Astrocyte of the spinal cord (primary cell): ENCODE measurements at regions not wholly inside any gene's neighbourhood (a gene's known extent, or its start where the extent isn't known, plus 50 kb on each side); places are given as distances from the start of the nearest gene placed in this dataset.
"Not testable (repeated sequence)": the region's sequence is repeated elsewhere in the genome, so short reads cannot be mapped to it uniquely, and the experiment has no call there.

ENCODE experiments used
- DNase-seq: peaks from one replicate; pipeline ENCODE4 v3.0.0; 2011; ENCODE audit warnings: low read depth, low spot score
- H3K4me3 ChIP-seq: 2 replicates; pipeline ENCODE4 v1.5.1; 2011; ENCODE audit warnings: low read depth, mild to moderate bottlenecking, low read length, moderate library complexity
- CTCF ChIP-seq: IDR thresholded peaks from 2 replicates; pipeline ENCODE4 v1.5.1; 2012; ENCODE audit warnings: low read depth, mild to moderate bottlenecking, low read length, inconsistent platforms
- in situ Hi-C: cut with HindIII; loops from 2 replicates; pipeline ENCODE4 v1.10.0; 2017; ENCODE audit warnings: low sequenced_read_pairs

- H3K4me3 ChIP-seq: no peak overlapping the region
- TF ChIP-seq CTCF: no peak
- no peak for DNase-seq
- in situ Hi-C loops: no loop called here
Observed at GRCh38 chr14:82785756-82786482, 1252.3 kb upstream of the SEL1L start.

- TF ChIP-seq CTCF: no peak
- in situ Hi-C loops: no loop called here
- H3K4me3 ChIP-seq: no peak overlapping the region
- DNase-seq: no peak
Observed at GRCh38 chr14:82786483-82786880, 1252.8 kb upstream of the SEL1L start.

GRCh38 chr14:82796086-82796485, 1262.4 kb upstream of the SEL1L start:
- no peak for TF ChIP-seq CTCF
- DNase-seq: no peak
- no peak overlapping the region for H3K4me3 ChIP-seq
- in situ Hi-C loops: no loop called here

- in situ Hi-C loops: no loop called here
- H3K4me3 ChIP-seq: no peak overlapping the region
Observed at GRCh38 chr14:82798276-82798675, 1264.6 kb upstream of the SEL1L start.

DNA sequence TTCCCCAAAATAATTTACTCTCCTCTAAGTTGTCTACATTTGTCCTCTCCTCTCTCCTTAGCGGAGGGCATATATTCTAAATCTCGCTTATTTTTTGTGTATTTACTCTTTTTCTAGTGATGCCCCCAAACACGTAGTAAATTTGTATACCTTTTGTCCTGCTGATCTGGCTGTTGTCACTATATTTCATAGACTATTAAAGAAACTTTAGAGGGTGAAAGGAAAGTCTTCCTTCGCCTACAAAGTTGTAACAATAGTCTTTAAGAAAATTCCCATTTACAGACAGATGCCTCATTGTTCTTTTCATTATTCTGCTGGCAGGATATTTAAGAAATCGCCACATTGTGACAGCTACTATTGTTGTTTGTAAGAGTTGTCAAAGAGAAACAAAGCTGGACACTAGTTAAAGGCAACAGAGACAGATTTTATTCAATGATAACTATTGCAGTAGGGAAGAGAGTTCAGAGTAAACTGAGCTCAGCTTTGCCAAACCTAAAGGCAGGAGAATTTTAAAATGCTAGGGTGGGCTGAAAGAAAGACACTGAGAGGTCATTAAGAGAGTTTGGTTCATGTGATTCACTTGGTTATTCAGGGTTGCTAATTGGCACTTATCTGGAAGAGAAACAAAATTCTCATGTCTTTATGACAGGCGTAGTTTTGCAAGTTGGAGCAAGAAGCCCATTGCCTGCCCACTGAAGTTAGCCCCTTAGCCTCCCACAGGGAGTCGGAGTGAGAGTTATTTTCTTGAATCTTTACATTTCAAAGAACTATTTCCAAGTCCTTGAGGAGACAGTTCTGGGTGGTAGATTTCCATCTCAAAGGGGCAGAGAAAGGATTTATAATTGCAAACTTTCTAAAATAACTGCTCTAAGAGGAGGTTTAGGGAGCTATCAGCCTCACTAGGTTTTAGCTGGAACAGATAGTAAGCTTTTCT, 1272.5 kb upstream of the SEL1L start:
- in situ Hi-C loops: no loop called here
- no peak overlapping the region for H3K4me3 ChIP-seq
- no peak for DNase-seq
- no peak for TF ChIP-seq CTCF

More at GRCh38 chr14:82798276-82798675, 1264.6 kb upstream of the SEL1L start:
- no peak for DNase-seq
- TF ChIP-seq CTCF: no peak

DNA sequence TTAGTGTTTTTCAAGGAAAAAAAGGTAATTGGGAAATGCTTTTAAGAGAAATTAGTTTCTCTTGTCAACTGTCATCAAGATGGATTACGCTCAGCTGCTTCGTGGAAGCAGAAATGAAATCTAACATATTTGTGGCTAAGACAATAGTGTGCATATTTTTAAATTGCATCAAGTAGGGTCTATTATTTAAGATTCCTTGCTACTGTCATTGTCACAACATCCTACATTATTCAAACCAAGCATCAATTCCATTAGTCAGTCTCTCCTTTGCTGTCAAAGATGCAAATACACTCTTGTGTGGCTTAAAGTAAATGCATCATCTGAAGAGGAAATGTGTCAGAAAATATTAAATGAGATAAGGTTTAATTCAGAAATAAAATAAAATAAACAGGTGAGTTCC, 1277.6 kb upstream of the SEL1L start:
- no peak for TF ChIP-seq CTCF
- H3K4me3 ChIP-seq: no peak overlapping the region
- in situ Hi-C loops: no loop called here
- DNase-seq: no peak

DNA sequence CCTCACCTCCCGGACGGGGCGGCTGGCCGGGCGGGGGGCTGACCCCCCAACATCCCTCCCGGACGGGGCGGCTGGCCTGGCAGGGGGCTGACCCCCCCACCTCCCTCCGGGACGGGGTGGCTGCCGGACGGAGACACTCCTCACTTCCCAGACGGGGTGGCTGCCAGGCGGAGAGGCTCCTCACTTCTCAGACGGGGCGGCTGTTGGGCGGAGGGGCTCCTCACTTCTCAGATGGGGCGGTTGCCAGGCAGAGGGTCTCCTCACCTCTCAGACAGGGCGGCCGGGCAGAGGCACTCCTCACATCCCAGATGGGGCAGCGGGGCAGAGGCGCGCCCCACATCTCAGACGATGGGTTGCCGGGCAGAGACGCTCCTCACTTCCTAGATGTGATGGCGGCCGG, 1280.7 kb upstream of the SEL1L start:
- H3K4me3 ChIP-seq, DNase-seq, in situ Hi-C loops: not testable (repeated sequence)
